Fibroblast of villous mesenchyme (primary cell): ENCODE measurements at regions not wholly inside any gene's neighbourhood (a gene's known extent, or its start where the extent isn't known, plus 50 kb on each side); places are given as distances from the start of the nearest gene placed in this dataset.

Experiments used
- DNase-seq: peaks from one replicate; pipeline ENCODE4 v3.0.0-alpha.2; 2010; ENCODE audit warnings: low read depth
- H3K4me3 ChIP-seq: 2 replicates; pipeline ENCODE4 v1.5.1; 2011; ENCODE audit warnings: low read depth, mild to moderate bottlenecking, low read length
- TF ChIP-seq, protein P1 (sequence below): IDR thresholded peaks from 2 replicates; pipeline ENCODE4 v1.5.1; 2012; ENCODE audit warnings: low read depth, mild to moderate bottlenecking, low read length; ENCODE audit not compliant: insufficient read depth

DNA sequence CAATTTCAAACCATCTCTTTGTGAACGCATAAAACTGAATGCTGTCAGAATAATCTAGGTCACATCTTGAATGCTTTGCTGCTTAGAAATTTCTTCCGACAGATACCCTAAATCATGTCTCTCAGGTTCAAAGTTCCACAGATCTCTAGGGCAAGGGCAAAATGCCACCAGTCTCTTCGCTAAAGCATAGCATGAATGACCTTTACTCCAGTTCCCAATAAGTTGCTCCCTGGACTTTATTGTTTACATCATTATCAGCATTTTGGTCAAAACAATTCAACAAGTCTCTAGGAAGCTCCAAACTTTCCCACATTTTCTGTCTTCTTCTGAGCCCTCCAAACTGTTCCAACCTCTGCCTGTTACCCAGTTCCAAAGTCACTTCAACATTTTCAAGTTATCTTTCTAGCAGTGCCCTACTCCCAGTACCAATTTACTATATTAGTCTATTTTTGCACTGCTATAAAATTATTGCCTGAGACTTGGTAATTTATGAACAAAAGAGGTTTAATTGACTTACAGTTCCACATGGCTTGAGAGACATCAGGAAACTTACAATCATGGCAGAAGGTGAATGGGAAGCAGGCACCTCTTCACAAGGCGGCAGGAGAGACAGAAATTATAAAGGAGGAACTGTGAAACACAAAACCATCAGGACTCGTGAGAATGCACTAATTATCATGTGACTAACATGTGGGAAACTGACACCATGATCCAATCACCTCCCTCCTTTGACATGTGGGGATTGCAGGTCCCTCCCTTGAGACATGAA lies 77.0 kb downstream of the SPRY2 start:
- no peak overlapping the region for H3K4me3 ChIP-seq
- TF ChIP-seq, protein P1, sequence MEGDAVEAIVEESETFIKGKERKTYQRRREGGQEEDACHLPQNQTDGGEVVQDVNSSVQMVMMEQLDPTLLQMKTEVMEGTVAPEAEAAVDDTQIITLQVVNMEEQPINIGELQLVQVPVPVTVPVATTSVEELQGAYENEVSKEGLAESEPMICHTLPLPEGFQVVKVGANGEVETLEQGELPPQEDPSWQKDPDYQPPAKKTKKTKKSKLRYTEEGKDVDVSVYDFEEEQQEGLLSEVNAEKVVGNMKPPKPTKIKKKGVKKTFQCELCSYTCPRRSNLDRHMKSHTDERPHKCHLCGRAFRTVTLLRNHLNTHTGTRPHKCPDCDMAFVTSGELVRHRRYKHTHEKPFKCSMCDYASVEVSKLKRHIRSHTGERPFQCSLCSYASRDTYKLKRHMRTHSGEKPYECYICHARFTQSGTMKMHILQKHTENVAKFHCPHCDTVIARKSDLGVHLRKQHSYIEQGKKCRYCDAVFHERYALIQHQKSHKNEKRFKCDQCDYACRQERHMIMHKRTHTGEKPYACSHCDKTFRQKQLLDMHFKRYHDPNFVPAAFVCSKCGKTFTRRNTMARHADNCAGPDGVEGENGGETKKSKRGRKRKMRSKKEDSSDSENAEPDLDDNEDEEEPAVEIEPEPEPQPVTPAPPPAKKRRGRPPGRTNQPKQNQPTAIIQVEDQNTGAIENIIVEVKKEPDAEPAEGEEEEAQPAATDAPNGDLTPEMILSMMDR: no peak
- DNase-seq: no peak

DNA sequence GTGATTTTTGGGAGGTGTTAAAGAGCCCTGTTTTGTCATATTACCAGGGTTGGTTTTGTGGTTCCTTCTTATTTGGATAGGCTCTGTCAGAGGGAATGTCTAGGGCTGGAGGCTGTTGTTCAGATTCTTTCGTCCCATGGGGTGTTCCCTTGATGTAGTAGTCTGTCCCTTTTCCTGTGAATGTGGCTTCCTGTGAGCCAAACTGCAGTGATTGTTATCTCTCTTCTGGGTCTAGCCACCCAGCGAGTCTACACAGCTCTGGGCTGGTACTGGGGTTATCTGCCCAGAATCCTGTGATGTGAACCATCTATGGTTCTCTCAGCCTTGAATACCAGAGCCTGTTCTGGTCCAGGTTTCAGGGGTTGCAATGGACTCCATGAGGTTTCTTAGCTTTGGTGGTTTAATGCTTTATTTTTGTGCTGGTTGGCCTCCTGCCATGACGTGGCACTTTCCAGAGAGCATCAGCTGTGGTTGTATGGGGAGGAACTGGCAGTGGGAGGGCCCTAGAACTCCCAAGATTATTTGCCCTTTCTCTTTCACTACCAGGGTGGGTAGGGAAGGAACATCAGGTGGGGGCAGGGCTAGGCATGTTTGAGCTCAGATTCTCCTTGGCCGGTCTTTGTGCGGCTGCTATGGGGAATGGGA lies 78.8 kb downstream of the SPRY2 start:
- DNase-seq: no peak
- H3K4me3 ChIP-seq: no peak overlapping the region
- TF ChIP-seq, protein P1: no peak

DNA sequence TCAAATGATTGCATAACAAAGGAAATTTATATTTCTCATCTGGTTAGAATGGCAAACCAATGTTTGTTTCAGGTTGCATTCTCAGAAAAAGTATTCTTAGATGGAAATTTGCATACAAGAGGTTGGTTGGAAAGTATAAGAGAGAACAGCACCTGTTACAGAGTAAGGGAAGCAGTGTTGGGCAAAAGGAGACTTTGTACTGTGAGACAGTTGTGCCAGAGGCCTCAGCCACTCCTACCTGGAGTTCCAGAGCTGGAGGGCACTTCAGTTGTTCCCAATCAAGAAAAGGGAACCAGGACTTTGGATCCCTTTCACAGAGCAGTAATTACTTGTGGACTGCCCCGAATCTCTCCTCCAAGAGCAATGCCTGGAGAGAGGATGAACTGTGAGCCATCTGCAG lies 81.8 kb downstream of the SPRY2 start:
- TF ChIP-seq, protein P1: no peak
- H3K4me3 ChIP-seq: no peak overlapping the region
- no peak for DNase-seq

DNA sequence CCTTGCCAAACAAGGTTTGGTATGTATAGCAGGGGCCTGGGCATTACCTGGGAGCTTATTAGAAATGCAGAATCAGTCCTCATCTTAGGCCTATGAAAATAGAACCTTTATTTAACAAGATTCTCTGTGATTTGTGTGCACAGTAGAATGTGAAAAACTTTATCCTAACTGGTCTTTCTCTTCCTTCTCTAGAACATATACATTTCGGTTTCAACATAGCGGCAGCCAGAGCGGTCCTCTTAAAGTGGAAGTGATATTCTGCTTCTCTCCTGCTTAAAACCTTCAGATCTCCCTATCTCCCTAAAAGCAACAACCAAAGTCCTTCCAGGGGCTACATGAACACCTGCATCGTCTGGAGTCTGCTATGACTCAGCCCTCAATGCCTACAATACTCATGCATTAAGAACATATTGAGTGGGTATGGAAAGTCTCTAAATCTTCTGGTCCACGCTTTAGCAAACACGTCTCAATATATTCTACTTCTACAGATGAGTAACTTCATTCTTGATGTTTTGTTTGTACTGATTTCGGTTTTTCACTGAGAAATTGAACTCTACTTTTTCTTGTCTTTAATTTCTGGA lies 84.5 kb downstream of the SPRY2 start:
- TF ChIP-seq, protein P1: no peak
- no peak for DNase-seq
- H3K4me3 ChIP-seq: no peak overlapping the region

DNA sequence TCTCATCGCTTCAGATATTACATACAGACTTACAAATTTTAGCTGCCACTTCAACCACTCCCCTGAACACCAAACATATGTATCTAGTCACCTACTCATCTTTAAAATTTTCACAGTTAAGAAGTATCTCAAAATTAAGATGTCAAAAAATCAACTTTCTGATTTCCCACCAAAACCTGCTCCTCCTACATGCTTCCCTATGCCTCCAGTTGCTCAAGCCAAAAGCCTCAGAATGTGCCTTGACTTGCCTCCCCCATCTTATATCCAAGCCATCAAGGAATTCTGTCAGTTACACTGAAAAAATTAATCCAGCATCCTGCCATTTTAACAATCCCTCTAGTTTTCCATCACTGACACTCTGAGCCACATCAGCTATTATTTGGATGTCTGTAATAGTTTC lies 85.0 kb downstream of the SPRY2 start:
- TF ChIP-seq, protein P1: no peak
- DNase-seq: no peak
- H3K4me3 ChIP-seq: no peak overlapping the region

DNA sequence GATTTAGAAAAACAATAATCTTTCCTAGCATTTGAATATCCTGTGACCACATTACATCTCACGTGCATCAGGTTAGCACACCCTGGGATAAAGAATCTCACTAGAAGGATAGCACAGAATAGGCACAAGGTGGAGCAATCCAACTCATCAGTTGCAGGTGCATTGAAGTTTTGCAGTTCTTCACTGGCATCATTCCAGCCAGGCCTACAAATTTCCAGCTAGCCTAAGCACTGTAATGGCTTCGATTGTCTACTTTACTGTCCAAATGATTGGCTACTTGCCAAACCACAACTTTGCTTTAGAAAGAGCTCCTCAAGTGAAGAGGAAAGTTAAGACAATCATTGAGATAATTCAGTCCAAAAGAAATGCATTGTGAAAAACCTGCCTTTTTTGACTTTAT lies 89.5 kb downstream of the SPRY2 start:
- TF ChIP-seq, protein P1: no peak
- peak; percentile 56 for DNase-seq
- H3K4me3 ChIP-seq: no peak overlapping the region
